Esophagus squamous epithelium (tissue), 5 donors: ENCODE measurements at regions not wholly inside any gene's neighbourhood (a gene's known extent, or its start where the extent isn't known, plus 50 kb on each side); places are given as distances from the start of the nearest gene placed in this dataset.

Experiments used
- DNase-seq: peaks from one replicate; lab custom pipeline; 2025; lab: John Stamatoyannopoulos, UW
- H3K27ac ChIP-seq, 4 donors: fragments of 200-600 bp; sonication (generic); one replicate each; pipeline ENCODE4 v1.5.1; 2016 to 2019; ENCODE audit warnings: mild to moderate bottlenecking in 1 of 4
- H3K27me3 ChIP-seq, 4 donors: fragments of 200-600 bp; sonication (generic); 1 replicate in 3 of 4; 2 replicates in 1 of 4; pipeline versions ENCODE4 v1.5.1 to v1.6.0; 2017 to 2021; ENCODE audit warnings: antibody characterized with exemption in 1 of 4
- H3K36me3 ChIP-seq, 3 donors: fragments of 200-600 bp; sonication (generic); one replicate each; pipeline ENCODE4 v1.5.1; 2016 to 2019
- H3K4me1 ChIP-seq, 3 donors: fragments of 200-600 bp; sonication (generic); one replicate each; pipeline ENCODE4 v1.5.1; 2017 to 2019
- H3K4me3 ChIP-seq, 4 donors: fragments of 200-600 bp; sonication (generic); 1 replicate in 3 of 4; 2 replicates in 1 of 4; pipeline ENCODE4 v1.5.1; 2016 to 2019; ENCODE audit warnings: mild to moderate bottlenecking in 2 of 4, moderate library complexity in 1 of 4
- H3K9me3 ChIP-seq, 3 donors: fragments of 200-600 bp; sonication (generic); one replicate each; pipeline ENCODE4 v1.5.1; 2016 to 2019
- POLR2A ChIP-seq, 4 donors: fragments of 450-650 bp; IDR thresholded peaks; one replicate each; pipeline ENCODE4 v1.6.1; 2017; ENCODE audit warnings: antibody characterized with exemption in 4 of 4, mild to moderate bottlenecking in 4 of 4, moderate library complexity in 3 of 4
- WGBS, 2 donors: methylation state at CpG; one replicate each; pipeline ENCODE4 v1.1.5; 2018; 5-methylcytosine and 5-hydroxymethylcytosine counted together
- intact Hi-C: fragments of 100-400 bp; cut with DNase I; formaldehyde crosslinking; loops from one replicate; pipeline ENCODE4 v1.15.0; 2022
- TF ChIP-seq, protein P1 (sequence below), 6 experiments: fragments of 450-650 bp in 4 of 6; fragments of 200-600 bp in 2 of 6; sonication (generic) in 2 of 6; IDR thresholded peaks; one replicate each; pipeline ENCODE4 v1.5.1; 2016 to 2019; ENCODE audit warnings: antibody characterized with exemption in 6 of 6, mild to moderate bottlenecking in 4 of 6, moderate library complexity in 4 of 6
- donor health status: DM: yes; HTN: yes; CAD: no.

DNA sequence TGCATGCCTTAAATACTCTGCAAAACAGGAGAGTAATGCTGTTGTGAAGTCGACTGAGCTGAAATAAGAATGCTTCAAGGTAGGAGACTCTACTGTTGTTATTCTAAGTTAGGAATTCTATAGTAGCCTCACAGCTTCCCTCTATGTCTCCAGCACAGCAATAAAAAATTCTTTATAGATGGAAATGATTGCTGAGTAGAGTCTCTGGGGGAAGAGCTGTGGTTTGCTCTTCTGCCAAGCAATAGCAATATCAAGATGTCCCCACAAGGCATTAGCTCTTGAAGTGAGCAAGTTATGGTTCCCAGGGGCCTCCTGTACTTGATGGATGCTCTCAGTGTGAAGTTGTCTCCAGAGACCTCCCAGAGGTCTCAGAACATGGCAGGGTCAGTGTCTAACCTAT is 880.6 kb upstream of the FRG1 start:
- H3K4me1 ChIP-seq = no peaks in the 10 kb centered on the region
- no peak for TF ChIP-seq POLR2A (IDR thresholded peaks at IDR 0.05)
- TF ChIP-seq, protein P1, sequence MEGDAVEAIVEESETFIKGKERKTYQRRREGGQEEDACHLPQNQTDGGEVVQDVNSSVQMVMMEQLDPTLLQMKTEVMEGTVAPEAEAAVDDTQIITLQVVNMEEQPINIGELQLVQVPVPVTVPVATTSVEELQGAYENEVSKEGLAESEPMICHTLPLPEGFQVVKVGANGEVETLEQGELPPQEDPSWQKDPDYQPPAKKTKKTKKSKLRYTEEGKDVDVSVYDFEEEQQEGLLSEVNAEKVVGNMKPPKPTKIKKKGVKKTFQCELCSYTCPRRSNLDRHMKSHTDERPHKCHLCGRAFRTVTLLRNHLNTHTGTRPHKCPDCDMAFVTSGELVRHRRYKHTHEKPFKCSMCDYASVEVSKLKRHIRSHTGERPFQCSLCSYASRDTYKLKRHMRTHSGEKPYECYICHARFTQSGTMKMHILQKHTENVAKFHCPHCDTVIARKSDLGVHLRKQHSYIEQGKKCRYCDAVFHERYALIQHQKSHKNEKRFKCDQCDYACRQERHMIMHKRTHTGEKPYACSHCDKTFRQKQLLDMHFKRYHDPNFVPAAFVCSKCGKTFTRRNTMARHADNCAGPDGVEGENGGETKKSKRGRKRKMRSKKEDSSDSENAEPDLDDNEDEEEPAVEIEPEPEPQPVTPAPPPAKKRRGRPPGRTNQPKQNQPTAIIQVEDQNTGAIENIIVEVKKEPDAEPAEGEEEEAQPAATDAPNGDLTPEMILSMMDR (IDR thresholded peaks at IDR 0.05) = no peak
- intact Hi-C loops = no loop called here
- H3K9me3 ChIP-seq = peaks cover 0 to 7% (median 0%) of the 10 kb centered on the region in 3 donors
- no peak for DNase-seq
- 47 to 53% methylated on average over 1 of the region's 1 CpG for WGBS, 2 donors
- H3K36me3 ChIP-seq = no peaks in the 10 kb centered on the region
- H3K27me3 ChIP-seq = no peaks in the 10 kb centered on the region
- no peak overlapping the region for H3K4me3 ChIP-seq
- H3K27ac ChIP-seq = no peak overlapping the region

DNA sequence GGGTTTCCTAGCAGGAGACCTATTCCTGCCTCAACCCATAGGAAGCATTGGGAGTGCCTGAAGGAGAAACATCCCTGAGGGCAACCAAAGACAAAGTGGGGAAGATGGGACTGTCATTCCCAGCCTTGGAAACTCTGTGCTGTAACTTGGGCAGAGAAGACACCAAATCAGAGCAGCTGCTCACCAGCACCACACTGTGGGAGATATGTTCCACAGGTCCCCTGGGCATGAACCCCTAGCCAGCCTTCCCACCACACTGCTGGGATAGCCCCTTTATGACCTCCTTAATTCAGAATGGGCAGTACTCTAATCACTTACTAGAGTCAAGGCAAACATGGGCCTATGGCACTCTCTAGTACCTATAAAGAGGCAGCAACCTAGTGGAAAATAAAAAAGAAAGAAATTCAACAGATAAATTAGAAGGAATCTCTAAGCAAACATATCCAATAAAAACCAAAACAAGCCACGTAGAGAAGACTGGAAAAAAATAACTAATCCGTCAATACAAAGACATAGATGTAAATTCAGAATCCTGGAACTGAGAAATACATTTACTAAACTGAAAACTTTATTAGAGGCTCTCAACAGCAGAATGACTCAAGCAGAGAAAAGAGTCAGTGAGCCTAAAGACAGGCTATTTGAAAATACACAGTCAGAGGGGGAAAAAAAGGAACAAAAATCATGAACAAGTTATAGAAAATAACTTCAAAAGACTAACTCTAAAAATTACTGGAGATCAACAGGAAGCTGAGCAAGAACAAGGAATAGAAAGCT is 878.4 kb upstream of the FRG1 start:
- intact Hi-C loops = no loop called here
- H3K9me3 ChIP-seq = peaks cover 0 to 7% (median 0%) of the 10 kb centered on the region in 3 donors
- no peak overlapping the region for H3K27ac ChIP-seq
- TF ChIP-seq, protein P1 (IDR thresholded peaks at IDR 0.05) = no peak
- no peak for TF ChIP-seq POLR2A (IDR thresholded peaks at IDR 0.05)
- no peaks in the 10 kb centered on the region for H3K27me3 ChIP-seq
- no peaks in the 10 kb centered on the region for H3K4me1 ChIP-seq
- WGBS, 2 donors = 65 to 71% methylated on average over 2 of the region's 2 CpGs
- no peak for DNase-seq
- no peaks in the 10 kb centered on the region for H3K36me3 ChIP-seq
- no peak overlapping the region for H3K4me3 ChIP-seq

DNA sequence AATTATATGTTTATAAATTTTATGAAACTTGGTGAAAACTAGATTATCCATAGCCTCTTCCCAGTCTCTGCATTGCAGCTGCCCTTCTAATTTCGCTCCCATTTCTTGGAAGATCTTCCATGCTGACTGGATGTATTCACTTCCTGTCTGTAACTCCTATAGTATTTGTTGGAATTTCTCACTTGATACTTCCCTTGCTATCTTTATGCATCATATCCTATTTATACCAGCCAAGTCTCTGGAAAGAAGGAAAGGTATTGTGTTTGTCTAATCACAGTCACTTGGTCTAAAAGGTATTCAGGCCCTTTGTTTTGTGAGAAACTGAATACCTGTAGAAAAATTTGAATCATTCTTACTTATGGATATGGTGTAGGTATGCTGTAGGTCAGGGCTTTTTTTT is 870.9 kb upstream of the FRG1 start:
- no peaks in the 10 kb centered on the region for H3K9me3 ChIP-seq
- intact Hi-C loops = no loop called here
- no peaks in the 10 kb centered on the region for H3K36me3 ChIP-seq
- no peak overlapping the region for H3K27ac ChIP-seq
- no peak overlapping the region for H3K4me3 ChIP-seq
- DNase-seq = no peak
- no peaks in the 10 kb centered on the region for H3K4me1 ChIP-seq
- no peaks in the 10 kb centered on the region for H3K27me3 ChIP-seq
- no peak for TF ChIP-seq POLR2A (IDR thresholded peaks at IDR 0.05)
- TF ChIP-seq, protein P1 (IDR thresholded peaks at IDR 0.05) = no peak
- 55 to 57% methylated on average over 1 of the region's 1 CpG for WGBS, 2 donors

DNA sequence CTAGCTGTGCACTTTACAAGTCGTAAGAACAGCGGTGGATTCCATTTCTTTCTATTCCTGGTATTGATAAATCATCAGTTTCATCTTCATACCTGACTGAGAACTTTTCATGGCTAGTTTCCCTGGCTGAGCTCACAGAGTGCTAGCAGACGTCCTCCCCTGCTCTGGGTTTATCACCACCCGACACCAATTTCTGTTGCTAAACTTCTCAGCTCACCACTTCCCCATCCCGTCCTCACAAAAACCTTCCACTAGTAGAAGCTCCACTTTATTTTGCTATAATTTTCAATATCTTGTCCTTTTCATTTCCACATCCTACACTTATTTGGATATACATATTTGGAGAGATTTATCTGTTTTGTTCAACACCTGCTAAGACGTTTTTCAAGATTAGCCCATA is 869.4 kb upstream of the FRG1 start:
- intact Hi-C loops = no loop called here
- no peaks in the 10 kb centered on the region for H3K36me3 ChIP-seq
- no peak for TF ChIP-seq POLR2A (IDR thresholded peaks at IDR 0.05)
- TF ChIP-seq, protein P1 (IDR thresholded peaks at IDR 0.05) = no peak
- H3K9me3 ChIP-seq = no peaks in the 10 kb centered on the region
- no peaks in the 10 kb centered on the region for H3K27me3 ChIP-seq
- H3K27ac ChIP-seq = no peak overlapping the region
- H3K4me1 ChIP-seq = no peaks in the 10 kb centered on the region
- WGBS, 2 donors = 63 to 73% methylated on average over 6 of the region's 6 CpGs
- no peak for DNase-seq
- no peak overlapping the region for H3K4me3 ChIP-seq

DNA sequence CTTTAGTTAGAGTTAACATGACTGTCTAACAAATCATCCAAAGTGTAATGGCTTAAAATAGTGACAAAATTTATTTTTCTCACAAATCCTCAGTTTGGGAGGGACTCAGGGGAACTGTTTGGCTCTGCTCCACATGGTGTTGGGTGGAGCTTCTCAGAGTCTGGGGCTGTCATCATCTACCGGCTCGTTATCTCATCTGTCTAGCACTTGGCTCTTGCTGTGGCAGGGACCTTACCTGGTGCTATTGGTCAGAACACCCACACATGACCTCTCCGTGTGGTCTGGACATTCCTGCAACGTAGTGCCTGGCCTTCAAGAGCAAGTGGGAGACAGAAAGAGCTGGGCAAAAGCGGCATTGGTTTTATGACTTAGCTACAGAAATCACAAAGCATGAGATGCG is 866.9 kb upstream of the FRG1 start:
- intact Hi-C loops = no loop called here
- 86 to 94% methylated on average over 2 to 3 of the region's 6 CpGs for WGBS, 2 donors

More for the DNA sequence above, 866.9 kb upstream of the FRG1 start:
- no peak for DNase-seq
- no peaks in the 10 kb centered on the region for H3K4me1 ChIP-seq
- no peaks in the 10 kb centered on the region for H3K27me3 ChIP-seq
- H3K4me3 ChIP-seq = no peak overlapping the region
- H3K27ac ChIP-seq = no peak overlapping the region
- H3K36me3 ChIP-seq = no peaks in the 10 kb centered on the region
- no peaks in the 10 kb centered on the region for H3K9me3 ChIP-seq
- TF ChIP-seq, protein P1 (IDR thresholded peaks at IDR 0.05) = no peak
- TF ChIP-seq POLR2A (IDR thresholded peaks at IDR 0.05) = no peak
